Sigmoid colon (tissue), 4 donors: ENCODE measurements at regions not wholly inside any gene's neighbourhood (a gene's known extent, or its start where the extent isn't known, plus 50 kb on each side); places are given as distances from the start of the nearest gene placed in this dataset.

Experiments
- CTCF ChIP-seq, 4 experiments: fragments of 450-650 bp in 3 of 4; fragments of 200-600 bp in 1 of 4; IDR thresholded peaks; one replicate each; pipeline ENCODE4 v1.5.1; 2016 to 2019; ENCODE audit warnings: antibody characterized with exemption in 4 of 4, mild to moderate bottlenecking in 3 of 4, moderate library complexity in 2 of 4
- POLR2AphosphoS5 ChIP-seq, 4 donors: sonication (generic); formaldehyde crosslinking; IDR thresholded peaks; one replicate each; pipeline ENCODE4 v1.6.1; 2017; ENCODE audit warnings: antibody characterized with exemption in 4 of 4

GRCh38 chr2:219868635-219869034 lies 241.2 kb downstream of the SLC4A3 start:
- TF ChIP-seq CTCF (IDR thresholded peaks at IDR 0.05) (no peak), POLR2AphosphoS5 (IDR thresholded peaks at IDR 0.05) (no peak)
